ENCODE measurements at regions not wholly inside any gene's neighbourhood (a gene's known extent, or its start where the extent isn't known, plus 50 kb on each side); places are given as distances from the start of the nearest gene placed in this dataset.

DNA sequence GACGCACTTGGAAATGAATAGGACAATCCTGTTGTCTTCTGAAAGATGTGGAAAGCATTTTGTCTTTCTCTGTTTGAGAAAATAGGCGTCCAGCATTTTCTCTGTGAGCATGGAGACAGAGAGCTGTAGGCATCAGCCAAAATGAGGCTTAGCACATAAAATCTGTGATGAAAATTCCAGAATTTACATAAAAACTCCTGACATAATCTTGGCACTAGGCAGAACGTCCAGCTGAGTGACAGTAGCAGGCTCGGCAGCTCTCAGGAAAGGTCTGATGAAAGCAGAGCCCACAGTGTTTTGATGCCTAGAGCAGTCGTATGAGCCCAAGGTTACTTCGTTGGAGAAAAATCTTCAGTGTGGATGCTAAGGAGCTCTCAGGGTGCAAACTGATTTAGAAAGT, 543.3 kb upstream of the MAP3K7 start:
- CTCF ChIA-PET (ENCODE audit: partially characterized antibody) = interaction anchor here (0.6 kb wide), 2 partner anchors 29 to 68 kb away, joined by 3 to 4 read pairs; no protein-coding TSS in a partner anchor
- no peak overlapping the region for H2BK12ac ChIP-seq (ENCODE audit: low read depth, low read length)
- no peak for DNase-seq (ENCODE audit: low read depth in 1 of 2, low spot score in 2 of 2)

More for the DNA sequence above, 543.3 kb upstream of the MAP3K7 start:
- no peaks in the 10 kb centered on the region for H4K20me1 ChIP-seq (replicated peaks in 1 of 2; ENCODE audit: control insufficient read depth in 1 of 2, insufficient read depth in 2 of 2, low read length in 2 of 2)
- H4K8ac ChIP-seq (ENCODE audit: extremely low read depth, insufficient read depth, low read length) = no peak overlapping the region
- H3K9ac ChIP-seq (replicated peaks in 1 of 4; ENCODE audit: extremely low read depth in 1 of 4, low read depth in 3 of 4, low read length in 3 of 4) = no peak overlapping the region
- H2AK5ac ChIP-seq (ENCODE audit: low read depth, low read length) = no peak overlapping the region
- H3K14ac ChIP-seq (ENCODE audit: insufficient read length) = no peak overlapping the region
- H2AFZ ChIP-seq (ENCODE audit: low read length) = no peak overlapping the region
- FAIRE-seq = no peak
- H2BK20ac ChIP-seq (ENCODE audit: low read length) = no peak overlapping the region
- no peak overlapping the region for H3K18ac ChIP-seq (ENCODE audit: extremely low read depth, low read length)
- H2BK120ac ChIP-seq (replicated peaks; ENCODE audit: low read depth, low read length) = no peak overlapping the region
- H3K4me2 ChIP-seq (ENCODE audit: insufficient read depth in 1 of 2, low read depth in 2 of 2, low read length in 2 of 2) = no peak overlapping the region
- no peak overlapping the region for H2BK5ac ChIP-seq (ENCODE audit: low read depth, low read length)
- no peaks in the 10 kb centered on the region for H3K27me3 ChIP-seq (replicated peaks in 1 of 4; ENCODE audit: control insufficient read depth in 3 of 4, extremely low read depth in 1 of 4, insufficient read depth in 3 of 4, low read length in 3 of 4)
- H3K27ac ChIP-seq (ENCODE audit: low read depth, low read length) = no peak overlapping the region
- no peak overlapping the region for H2BK15ac ChIP-seq (ENCODE audit: low read length)
- no peak overlapping the region for H4K5ac ChIP-seq (ENCODE audit: insufficient read length, low read depth, low read length)
- H3K79me1 ChIP-seq (ENCODE audit: low read depth, low read length) = no peaks in the 10 kb centered on the region
- H3K4ac ChIP-seq (replicated peaks; ENCODE audit: insufficient read length, low read depth, low read length) = no peak overlapping the region
- H3K56ac ChIP-seq (replicated peaks; ENCODE audit: insufficient read length, low read depth, low read length) = no peak overlapping the region
- peaks cover 0 to 8% (median 1%) of the 10 kb centered on the region in 4 experiments; a peak in 3 of 7 replicates for H3K4me1 ChIP-seq (replicated peaks in 1 of 4; ENCODE audit: control insufficient read depth in 3 of 4, insufficient read depth in 4 of 4, low read length in 3 of 4)
- H3K9me3 ChIP-seq (ENCODE audit: insufficient read depth in 2 of 2, low read depth in 1 of 2, low read length in 1 of 2) = no peaks in the 10 kb centered on the region
- TF ChIP-seq EP300 (IDR thresholded peaks at IDR 0.05; ENCODE audit: borderline replicate concordance in 1 of 2, low read depth in 2 of 2, low read length in 2 of 2) (no peak), SIRT6 (IDR thresholded peaks at IDR 0.05; ENCODE audit: low read length) (no peak), TAF7 (optimal IDR thresholded peaks at IDR 0.05; ENCODE audit: borderline replicate concordance, low read depth, low read length) (no peak)
- H3K23ac ChIP-seq (ENCODE audit: insufficient read length) = no peak overlapping the region
- no peak overlapping the region for H3K4me3 ChIP-seq (ENCODE audit: extremely low read depth in 1 of 4, insufficient read depth in 2 of 4, low read depth in 3 of 4, low read length in 4 of 4)
- POLR2A ChIA-PET (ENCODE audit: partially characterized antibody) = interaction anchor here (0.6 kb wide), 1 partner anchor 1033 kb away, joined by 3 read pairs; no protein-coding TSS in a partner anchor
- H3K36me3 ChIP-seq (ENCODE audit: control insufficient read depth in 2 of 4, insufficient read depth in 4 of 4, low read length in 3 of 4) = no peaks in the 10 kb centered on the region
- 86% methylated on average over 6 of the region's 6 CpGs; no CpG with 5 or more reads in 1 of the 2 experiments for WGBS, 2 experiments (ENCODE audit: extremely low coverage in 1 of 2, insufficient coverage in 1 of 2, insufficient read length in 1 of 2, insufficient replicate concordance in 2 of 2, low coverage in 1 of 2, low lambda C conversion rate in 2 of 2, missing lambda C conversion rate in 1 of 2)
- no peaks in the 10 kb centered on the region for H3K79me2 ChIP-seq (ENCODE audit: control insufficient read depth in 1 of 2, insufficient read depth in 2 of 2, low read length in 2 of 2)
- no peak overlapping the region for H4K91ac ChIP-seq (replicated peaks; ENCODE audit: insufficient read length, low read length)
- H3K23me2 ChIP-seq (ENCODE audit: low read depth, low read length) = no peaks in the 10 kb centered on the region

All from H1 (cell line).